ENCODE measurements at regions not wholly inside any gene's neighbourhood (a gene's known extent, or its start where the extent isn't known, plus 50 kb on each side); places are given as distances from the start of the nearest gene placed in this dataset.
"Not testable (repeated sequence)": the region's sequence is repeated elsewhere in the genome, so short reads cannot be mapped to it uniquely, and the experiment has no call there.

GRCh38 chr5:16987776-16988175 lies 51.7 kb upstream of the MYO10 start:
- ATAC-seq: no peak
- no peak for TF ChIP-seq POLR2A (IDR thresholded peaks at IDR 0.05)
- no peak for TF ChIP-seq CTCF (IDR thresholded peaks at IDR 0.05)
- no peak for TF ChIP-seq POLR2AphosphoS5 (IDR thresholded peaks at IDR 0.05)
- TF ChIP-seq EP300 (IDR thresholded peaks at IDR 0.05): no peak
- Histone ChIP-seq H3K4me1 (no peaks in the 10 kb centered on the region), H3K36me3 (no peaks in the 10 kb centered on the region), H3K9me3 (no peaks in the 10 kb centered on the region), H3K4me3 (no peak overlapping the region), H3K27ac (no peak overlapping the region), H3K27me3 (no peaks in the 10 kb centered on the region)
- WGBS, 2 donors (ENCODE audit: low coverage in 1 of 2): 75 to 86% methylated on average over 1 of the region's 1 CpG

GRCh38 chr5:16990817-16991520 lies 54.9 kb upstream of the MYO10 start:
- ATAC-seq, H3K4me3 ChIP-seq, H3K9me3 ChIP-seq, H3K4me1 ChIP-seq, H3K27me3 ChIP-seq, H3K36me3 ChIP-seq, H3K27ac ChIP-seq: not testable (repeated sequence)
- 93% methylated on average over 3 of the region's 43 CpGs; no CpG with 5 or more reads in 1 of the 2 donors for WGBS, 2 donors (ENCODE audit: low coverage in 1 of 2)

GRCh38 chr5:16992006-16992405 lies 55.9 kb upstream of the MYO10 start:
- Histone ChIP-seq H3K4me1 (no peaks in the 10 kb centered on the region), H3K4me3 (no peak overlapping the region), H3K27ac (no peak overlapping the region), H3K9me3 (no peaks in the 10 kb centered on the region), H3K36me3 (no peaks in the 10 kb centered on the region), H3K27me3 (no peaks in the 10 kb centered on the region)
- ATAC-seq: no peak
- no peak for TF ChIP-seq POLR2AphosphoS5 (IDR thresholded peaks at IDR 0.05)
- no peak for TF ChIP-seq CTCF (IDR thresholded peaks at IDR 0.05)
- TF ChIP-seq POLR2A (IDR thresholded peaks at IDR 0.05): no peak
- no peak for TF ChIP-seq EP300 (IDR thresholded peaks at IDR 0.05)
- 93% methylated on average over 2 of the region's 2 CpGs; no CpG with 5 or more reads in 1 of the 2 donors for WGBS, 2 donors (ENCODE audit: low coverage in 1 of 2)

GRCh38 chr5:16992444-16992843 lies 56.4 kb upstream of the MYO10 start:
- TF ChIP-seq POLR2A (IDR thresholded peaks at IDR 0.05) (no peak), EP300 (IDR thresholded peaks at IDR 0.05) (no peak), CTCF (IDR thresholded peaks at IDR 0.05) (no peak), POLR2AphosphoS5 (IDR thresholded peaks at IDR 0.05) (no peak)
- 66 to 69% methylated on average over 5 of the region's 5 CpGs for WGBS, 2 donors (ENCODE audit: low coverage in 1 of 2)
- no peaks in the 10 kb centered on the region for H3K36me3 ChIP-seq
- H3K4me3 ChIP-seq: no peak overlapping the region
- H3K9me3 ChIP-seq: no peaks in the 10 kb centered on the region
- H3K27ac ChIP-seq: no peak overlapping the region
- H3K4me1 ChIP-seq: no peaks in the 10 kb centered on the region
- H3K27me3 ChIP-seq: no peaks in the 10 kb centered on the region
- no peak for ATAC-seq

GRCh38 chr5:16994565-16994964 lies 58.5 kb upstream of the MYO10 start:
- Histone ChIP-seq H3K4me3 (no peak overlapping the region), H3K4me1 (no peaks in the 10 kb centered on the region), H3K36me3 (no peaks in the 10 kb centered on the region), H3K27ac (no peak overlapping the region), H3K27me3 (no peaks in the 10 kb centered on the region), H3K9me3 (no peaks in the 10 kb centered on the region)
- 8 to 50% methylated on average over 1 to 2 of the region's 3 CpGs for WGBS, 2 donors (ENCODE audit: low coverage in 1 of 2)
- TF ChIP-seq POLR2A (IDR thresholded peaks at IDR 0.05): no peak
- no peak for TF ChIP-seq CTCF (IDR thresholded peaks at IDR 0.05)
- no peak for TF ChIP-seq POLR2AphosphoS5 (IDR thresholded peaks at IDR 0.05)
- TF ChIP-seq EP300 (IDR thresholded peaks at IDR 0.05): no peak
- ATAC-seq: no peak

All from gastroesophageal sphincter (tissue), 4 donors.